GM10248 (cell line): ENCODE measurements at regions not wholly inside any gene's neighbourhood (a gene's known extent, or its start where the extent isn't known, plus 50 kb on each side); places are given as distances from the start of the nearest gene placed in this dataset.

Experiments used
- CTCF ChIA-PET: fragments of 300-600 bp; sonication (Branson Sonifier 250); formaldehyde crosslinking; extraction: SDS; loops from one replicate; lab custom pipeline; 2021; ENCODE audit warnings: antibody characterized with exemption; lab: Yijun Ruan, JAX
- POLR2A ChIA-PET: fragments of 350-650 bp; sonication (Branson Sonifier 250); formaldehyde crosslinking; extraction: SDS; loops from one replicate; lab custom pipeline; 2020; ENCODE audit warnings: antibody characterized with exemption; lab: Yijun Ruan, JAX
- DNase-seq: peaks from one replicate; pipeline ENCODE4 v3.0.0; 2012; ENCODE audit errors: extremely low spot score
- CTCF ChIP-seq: IDR thresholded peaks from 2 replicates; pipeline ENCODE4 v1.5.1; 2012; ENCODE audit warnings: mild to moderate bottlenecking, low read depth; ENCODE audit errors: extremely low read depth, missing control alignments, control extremely low read depth

- TF ChIP-seq CTCF: no peak
- DNase-seq: no peak
- ChIA-PET CTCF (no interaction called here), POLR2A (no interaction called here)
These were observed 434.2 kb downstream of the GRB14 start for GRCh38 chr2:164187121-164187520.

GRCh38 chr2:164186591-164186990 lies 434.7 kb downstream of the GRB14 start:
- ChIA-PET POLR2A (no interaction called here), CTCF (interaction anchor here (1.1 kb wide), 1 partner anchor 16 kb away, joined by 3 read pairs; no protein-coding TSS in a partner anchor)
- no peak for DNase-seq
- TF ChIP-seq CTCF: no peak

- no peak for TF ChIP-seq CTCF
- ChIA-PET POLR2A (no interaction called here), CTCF (interaction anchor here (0.7 to 1.0 kb wide), 2 partner anchors 11 to 17 kb away, joined by 3 to 4 read pairs; no protein-coding TSS in a partner anchor)
- DNase-seq: no peak
These were observed 439.1 kb downstream of the GRB14 start for GRCh38 chr2:164182116-164182627.

- ChIA-PET CTCF (interaction anchor here (0.8 to 1.3 kb wide), 2 partner anchors 10 to 23 kb away, joined by 3 to 4 read pairs; no protein-coding TSS in a partner anchor), POLR2A (no interaction called here)
- no peak for DNase-seq
- TF ChIP-seq CTCF: no peak
These were observed 442.3 kb downstream of the GRB14 start for GRCh38 chr2:164178835-164179465.

GRCh38 chr2:164164602-164165001 lies 428.8 kb upstream of the FIGN start:
- ChIA-PET CTCF (interaction anchor here (1.3 to 1.8 kb wide), 3 partner anchors 18 to 31 kb away, joined by 3 to 4 read pairs (median 4); no protein-coding TSS in a partner anchor), POLR2A (no interaction called here)
- no peak for TF ChIP-seq CTCF
- DNase-seq: no peak

GRCh38 chr2:164155558-164155957 lies 419.8 kb upstream of the FIGN start:
- no peak for TF ChIP-seq CTCF
- ChIA-PET CTCF (no interaction called here), POLR2A (no interaction called here)
- DNase-seq: no peak
